ENCODE measurements at regions not wholly inside any gene's neighbourhood (a gene's known extent, or its start where the extent isn't known, plus 50 kb on each side); places are given as distances from the start of the nearest gene placed in this dataset.

GRCh38 chr2:167506395-167506794 lies 618.1 kb downstream of the XIRP2 start:
- DNase-seq (ENCODE audit: low read depth in 1 of 2, low spot score in 1 of 2), result no peak
- in situ Hi-C loops (cut with HindIII; ENCODE audit: low pct_unique_long_range_greater_than_20kb, low sequenced_read_pairs), result no loop called here
- no peak for TF ChIP-seq JUND (IDR thresholded peaks at IDR 0.05; ENCODE audit: low read depth)

- DNase-seq (ENCODE audit: low read depth in 1 of 2, low spot score in 1 of 2), result no peak
- in situ Hi-C loops (cut with HindIII; ENCODE audit: low pct_unique_long_range_greater_than_20kb, low sequenced_read_pairs), result no loop called here
- no peak for TF ChIP-seq JUND (IDR thresholded peaks at IDR 0.05; ENCODE audit: low read depth)
Observed at GRCh38 chr2:167504695-167505094, 616.4 kb downstream of the XIRP2 start.

GRCh38 chr2:167504061-167504460 lies 615.8 kb downstream of the XIRP2 start:
- no peak for TF ChIP-seq JUND (IDR thresholded peaks at IDR 0.05; ENCODE audit: low read depth)
- DNase-seq (ENCODE audit: low read depth in 1 of 2, low spot score in 1 of 2), result no peak
- in situ Hi-C loops (cut with HindIII; ENCODE audit: low pct_unique_long_range_greater_than_20kb, low sequenced_read_pairs), result no loop called here

GRCh38 chr2:167501618-167502017 lies 613.3 kb downstream of the XIRP2 start:
- TF ChIP-seq JUND (IDR thresholded peaks at IDR 0.05; ENCODE audit: low read depth), result no peak
- in situ Hi-C loops (cut with HindIII; ENCODE audit: low pct_unique_long_range_greater_than_20kb, low sequenced_read_pairs), result no loop called here
- DNase-seq (ENCODE audit: low read depth in 1 of 2, low spot score in 1 of 2), result no peak

- in situ Hi-C loops (cut with HindIII; ENCODE audit: low pct_unique_long_range_greater_than_20kb, low sequenced_read_pairs), result no loop called here
- TF ChIP-seq JUND (IDR thresholded peaks at IDR 0.05; ENCODE audit: low read depth), result no peak
- DNase-seq (ENCODE audit: low read depth in 1 of 2, low spot score in 1 of 2), result no peak
Observed at GRCh38 chr2:167493862-167494261, 605.6 kb downstream of the XIRP2 start.

GRCh38 chr2:167492486-167492885 lies 604.2 kb downstream of the XIRP2 start:
- no peak for DNase-seq (ENCODE audit: low read depth in 1 of 2, low spot score in 1 of 2)
- no peak for TF ChIP-seq JUND (IDR thresholded peaks at IDR 0.05; ENCODE audit: low read depth)
- in situ Hi-C loops (cut with HindIII; ENCODE audit: low pct_unique_long_range_greater_than_20kb, low sequenced_read_pairs), result no loop called here

GRCh38 chr2:167491788-167492187 lies 603.5 kb downstream of the XIRP2 start:
- no peak for DNase-seq (ENCODE audit: low read depth in 1 of 2, low spot score in 1 of 2)
- no peak for TF ChIP-seq JUND (IDR thresholded peaks at IDR 0.05; ENCODE audit: low read depth)
- in situ Hi-C loops (cut with HindIII; ENCODE audit: low pct_unique_long_range_greater_than_20kb, low sequenced_read_pairs), result no loop called here

- no peak for DNase-seq (ENCODE audit: low read depth in 1 of 2, low spot score in 1 of 2)
- TF ChIP-seq JUND (IDR thresholded peaks at IDR 0.05; ENCODE audit: low read depth), result no peak
- in situ Hi-C loops (cut with HindIII; ENCODE audit: low pct_unique_long_range_greater_than_20kb, low sequenced_read_pairs), result no loop called here
Observed at GRCh38 chr2:167490455-167490854, 602.2 kb downstream of the XIRP2 start.

- no peak for TF ChIP-seq JUND (IDR thresholded peaks at IDR 0.05; ENCODE audit: low read depth)
- in situ Hi-C loops (cut with HindIII; ENCODE audit: low pct_unique_long_range_greater_than_20kb, low sequenced_read_pairs), result no loop called here
- DNase-seq (ENCODE audit: low read depth in 1 of 2, low spot score in 1 of 2), result no peak
Observed at GRCh38 chr2:167489325-167489724, 601.0 kb downstream of the XIRP2 start.

GRCh38 chr2:167487728-167488127 lies 599.4 kb downstream of the XIRP2 start:
- in situ Hi-C loops (cut with HindIII; ENCODE audit: low pct_unique_long_range_greater_than_20kb, low sequenced_read_pairs), result no loop called here
- DNase-seq (ENCODE audit: low read depth in 1 of 2, low spot score in 1 of 2), result no peak
- TF ChIP-seq JUND (IDR thresholded peaks at IDR 0.05; ENCODE audit: low read depth), result no peak

GRCh38 chr2:167484875-167485274 lies 596.6 kb downstream of the XIRP2 start:
- peak in 1 of 2 experiments; percentile 42 for DNase-seq (ENCODE audit: low read depth in 1 of 2, low spot score in 1 of 2)
- in situ Hi-C loops (cut with HindIII; ENCODE audit: low pct_unique_long_range_greater_than_20kb, low sequenced_read_pairs), result no loop called here
- TF ChIP-seq JUND (IDR thresholded peaks at IDR 0.05; ENCODE audit: low read depth), result no peak

GRCh38 chr2:167480986-167481309 lies 592.7 kb downstream of the XIRP2 start:
- DNase-seq (ENCODE audit: low read depth in 1 of 2, low spot score in 1 of 2), result no peak
- in situ Hi-C loops (cut with HindIII; ENCODE audit: low pct_unique_long_range_greater_than_20kb, low sequenced_read_pairs), result no loop called here
- no peak for TF ChIP-seq JUND (IDR thresholded peaks at IDR 0.05; ENCODE audit: low read depth)

- peak in 1 of 2 experiments; percentile 11 for DNase-seq (ENCODE audit: low read depth in 1 of 2, low spot score in 1 of 2)
- TF ChIP-seq JUND (IDR thresholded peaks at IDR 0.05; ENCODE audit: low read depth), result no peak
- in situ Hi-C loops (cut with HindIII; ENCODE audit: low pct_unique_long_range_greater_than_20kb, low sequenced_read_pairs), result no loop called here
Observed at GRCh38 chr2:167480232-167480985, 592.1 kb downstream of the XIRP2 start.

GRCh38 chr2:167478196-167478595 lies 589.9 kb downstream of the XIRP2 start:
- no peak for DNase-seq (ENCODE audit: low read depth in 1 of 2, low spot score in 1 of 2)
- in situ Hi-C loops (cut with HindIII; ENCODE audit: low pct_unique_long_range_greater_than_20kb, low sequenced_read_pairs), result no loop called here
- no peak for TF ChIP-seq JUND (IDR thresholded peaks at IDR 0.05; ENCODE audit: low read depth)
